ENCODE measurements at regions not wholly inside any gene's neighbourhood (a gene's known extent, or its start where the extent isn't known, plus 50 kb on each side); places are given as distances from the start of the nearest gene placed in this dataset.

GRCh38 chr14:99015833-99016232 is 256.2 kb downstream of the BCL11B start:
- Histone ChIP-seq H3K9ac (ENCODE audit: extremely low read depth, low read length, poor library complexity, severe bottlenecking) (no peak overlapping the region), H3K9me3 (ENCODE audit: control insufficient read depth, low read length) (no peaks in the 10 kb centered on the region), H3K27ac (ENCODE audit: low read depth, low read length) (no peak overlapping the region), H3K27me3 (ENCODE audit: control insufficient read depth, insufficient read depth, low read length, poor library complexity, severe bottlenecking) (no peaks in the 10 kb centered on the region), H3K36me3 (ENCODE audit: control insufficient read depth, insufficient read depth, low read length) (no peaks in the 10 kb centered on the region), H3K4me3 (ENCODE audit: low read length) (no peak overlapping the region), H3K4me1 (ENCODE audit: control insufficient read depth, insufficient read depth, low read length) (peaks cover 2% of the 10 kb centered on the region)
- H3K4me3 Mint-ChIP-seq = no peak overlapping the region
- no peak overlapping the region for H3K27ac Mint-ChIP-seq
- no peaks in the 10 kb centered on the region for H3K4me1 Mint-ChIP-seq
- peaks cover 11% of the 10 kb centered on the region for H3K9me3 Mint-ChIP-seq
- no peaks in the 10 kb centered on the region for H3K36me3 Mint-ChIP-seq (ENCODE audit: low read depth)
- WGBS, 2 experiments (ENCODE audit: insufficient coverage in 1 of 2, insufficient read length in 1 of 2) = 91 to 95% methylated on average over 2 to 14 of the region's 14 CpGs
- TF ChIP-seq CTCF (conservative IDR thresholded peaks at IDR 0.05) = no peak
- no peak for DNase-seq
- H3K27me3 Mint-ChIP-seq (ENCODE audit: insufficient read depth) = no peaks in the 10 kb centered on the region

GRCh38 chr14:99023371-99023770 is 248.6 kb downstream of the BCL11B start:
- 97% methylated on average over 1 of the region's 1 CpG; no CpG with 5 or more reads in 1 of the 2 experiments for WGBS, 2 experiments (ENCODE audit: insufficient coverage in 1 of 2, insufficient read length in 1 of 2)
- Histone ChIP-seq H3K9me3 (ENCODE audit: control insufficient read depth, low read length) (peaks cover 4% of the 10 kb centered on the region), H3K27ac (ENCODE audit: low read depth, low read length) (no peak overlapping the region), H3K36me3 (ENCODE audit: control insufficient read depth, insufficient read depth, low read length) (no peaks in the 10 kb centered on the region), H3K27me3 (ENCODE audit: control insufficient read depth, insufficient read depth, low read length, poor library complexity, severe bottlenecking) (no peaks in the 10 kb centered on the region), H3K4me1 (ENCODE audit: control insufficient read depth, insufficient read depth, low read length) (no peaks in the 10 kb centered on the region), H3K4me3 (ENCODE audit: low read length) (no peak overlapping the region), H3K9ac (ENCODE audit: extremely low read depth, low read length, poor library complexity, severe bottlenecking) (no peak overlapping the region)
- Mint-ChIP-seq H3K4me1 (no peaks in the 10 kb centered on the region), H3K9me3 (peaks cover 16% of the 10 kb centered on the region), H3K36me3 (ENCODE audit: low read depth) (no peaks in the 10 kb centered on the region), H3K27me3 (ENCODE audit: insufficient read depth) (peaks cover 7% of the 10 kb centered on the region), H3K4me3 (no peak overlapping the region), H3K27ac (no peak overlapping the region)
- no peak for DNase-seq
- no peak for TF ChIP-seq CTCF (conservative IDR thresholded peaks at IDR 0.05)

GRCh38 chr14:99024926-99025325 is 247.1 kb downstream of the BCL11B start:
- H3K9me3 Mint-ChIP-seq = peaks cover 6% of the 10 kb centered on the region
- H3K27ac ChIP-seq (ENCODE audit: low read depth, low read length) = no peak overlapping the region
- no peak for TF ChIP-seq CTCF (conservative IDR thresholded peaks at IDR 0.05)
- H3K36me3 Mint-ChIP-seq (ENCODE audit: low read depth) = no peaks in the 10 kb centered on the region
- DNase-seq = no peak
- H3K4me1 Mint-ChIP-seq = no peaks in the 10 kb centered on the region
- no peak overlapping the region for H3K9ac ChIP-seq (ENCODE audit: extremely low read depth, low read length, poor library complexity, severe bottlenecking)
- H3K4me3 Mint-ChIP-seq = no peak overlapping the region
- 88 to 91% methylated on average over 4 of the region's 4 CpGs for WGBS, 2 experiments (ENCODE audit: insufficient coverage in 1 of 2, insufficient read length in 1 of 2)
- H3K9me3 ChIP-seq (ENCODE audit: control insufficient read depth, low read length) = peaks cover 4% of the 10 kb centered on the region
- no peaks in the 10 kb centered on the region for H3K4me1 ChIP-seq (ENCODE audit: control insufficient read depth, insufficient read depth, low read length)
- no peaks in the 10 kb centered on the region for H3K27me3 ChIP-seq (ENCODE audit: control insufficient read depth, insufficient read depth, low read length, poor library complexity, severe bottlenecking)
- H3K36me3 ChIP-seq (ENCODE audit: control insufficient read depth, insufficient read depth, low read length) = no peaks in the 10 kb centered on the region
- H3K4me3 ChIP-seq (ENCODE audit: low read length) = no peak overlapping the region
- H3K27ac Mint-ChIP-seq = no peak overlapping the region
- peaks cover 7% of the 10 kb centered on the region for H3K27me3 Mint-ChIP-seq (ENCODE audit: insufficient read depth)

Data from endodermal cell (in vitro differentiated cells).